SK-N-SH (cell line): ENCODE measurements at regions not wholly inside any gene's neighbourhood (a gene's known extent, or its start where the extent isn't known, plus 50 kb on each side); places are given as distances from the start of the nearest gene placed in this dataset.

ENCODE experiments used
- CTCF ChIA-PET: fragments of 300-600, 350-600 bp; formaldehyde crosslinking; extraction: SDS; loops from one replicate; lab custom pipeline; 2021; lab: Yijun Ruan, JAX
- POLR2A ChIA-PET: fragments of 350-600 bp; sonication (Branson Sonifier 250); formaldehyde crosslinking; extraction: SDS; loops from one replicate; lab custom pipeline; 2020; ENCODE audit warnings: antibody characterized with exemption, inconsistent platforms; lab: Yijun Ruan, JAX
- DNase-seq: peaks from one replicate; pipeline ENCODE4 v3.0.0; 2012
- H2AFZ ChIP-seq: fragments of 200-600 bp; sonication (generic); 2 replicates; pipeline ENCODE4 v1.8.1; 2016; ENCODE audit warnings: antibody characterized with exemption, mild to moderate bottlenecking, low read depth
- H3F3A ChIP-seq: fragments of 200-600 bp; sonication (generic); replicated peaks from 2 replicates; pipeline ENCODE3; 2016; ENCODE audit warnings: antibody characterized with exemption, mild to moderate bottlenecking; ENCODE audit not compliant: insufficient read depth
- H3K27ac ChIP-seq, 2 experiments: fragments of 200-500 bp in 1 of 2; fragments of 200-600 bp in 1 of 2; sonication (Bioruptor generic) in 1 of 2; sonication (generic), shearing (Covaris generic) in 1 of 2; 2 replicates each; pipeline versions ENCODE4 v1.5.1 to v1.6.1; 2014 to 2016; ENCODE audit warnings: low read depth in 2 of 2, inconsistent platforms in 1 of 2, low read length in 1 of 2, mild to moderate bottlenecking in 1 of 2, mixed read lengths in 1 of 2
- H3K27me3 ChIP-seq: fragments of 200-600 bp; sonication (generic), shearing (Covaris generic); 2 replicates; pipeline ENCODE4 v1.6.1; 2016; ENCODE audit warnings: mixed run types; ENCODE audit not compliant: insufficient read depth
- H3K36me3 ChIP-seq, 2 experiments: fragments of 200-500 bp in 1 of 2; fragments of 200-600 bp in 1 of 2; sonication (Bioruptor generic) in 1 of 2; sonication (generic) in 1 of 2; replicated peaks in 1 of 2; 2 replicates each; pipeline versions ENCODE3 to v1.5.1; 2014 to 2016; ENCODE audit warnings: low read length in 1 of 2, mild to moderate bottlenecking in 1 of 2; ENCODE audit not compliant: insufficient read depth in 2 of 2, control insufficient read depth in 1 of 2
- H3K4me1 ChIP-seq, 2 experiments: fragments of 200-500 bp in 1 of 2; fragments of 200-600 bp in 1 of 2; sonication (Bioruptor generic) in 1 of 2; sonication (generic), shearing (Covaris generic) in 1 of 2; 2 replicates each; pipeline versions ENCODE4 v1.5.1 to v1.6.1; 2014 to 2016; ENCODE audit warnings: low read depth in 1 of 2, low read length in 1 of 2, mixed run types in 1 of 2; ENCODE audit not compliant: insufficient read depth in 2 of 2, control insufficient read depth in 1 of 2
- H3K4me2 ChIP-seq: fragments of 200-600 bp; sonication (generic), shearing (Covaris generic); 2 replicates; pipeline ENCODE4 v1.6.1; 2017; ENCODE audit warnings: mixed run types
- H3K4me3 ChIP-seq, 2 experiments: fragments of 200-500 bp in 1 of 2; fragments of 200-600 bp in 1 of 2; sonication (Bioruptor generic) in 1 of 2; sonication (generic), shearing (Covaris generic) in 1 of 2; 2 replicates each; pipeline versions ENCODE4 v1.5.1 to v1.8.1; 2014 to 2016; ENCODE audit warnings: low read depth in 2 of 2, inconsistent platforms in 1 of 2, low read length in 1 of 2, mild to moderate bottlenecking in 1 of 2, mixed read lengths in 1 of 2, moderate library complexity in 1 of 2
- H3K79me2 ChIP-seq: fragments of 200-600 bp; sonication (generic); 2 replicates; pipeline ENCODE4 v1.8.1; 2017; ENCODE audit warnings: mild to moderate bottlenecking; ENCODE audit not compliant: insufficient read depth
- H3K9ac ChIP-seq: fragments of 200-600 bp; sonication (generic); 2 replicates; pipeline ENCODE4 v1.6.1; 2017; ENCODE audit warnings: mixed run types
- H3K9me2 ChIP-seq: fragments of 200-600 bp; sonication (generic); 2 replicates; pipeline ENCODE4 v1.6.1; 2017; ENCODE audit warnings: mixed run types
- H3K9me3 ChIP-seq: fragments of 200-600 bp; sonication (generic); 2 replicates; pipeline ENCODE4 v1.6.1; 2017; ENCODE audit warnings: mixed run types, mild to moderate bottlenecking, moderate library complexity
- H4K20me1 ChIP-seq: fragments of 200-600 bp; sonication (generic); 2 replicates; pipeline ENCODE4 v1.6.1; 2017; ENCODE audit warnings: mild to moderate bottlenecking, mixed run types; ENCODE audit not compliant: insufficient read depth
- ELF1 ChIP-seq: IDR thresholded peaks from 2 replicates; pipeline ENCODE4 v1.4.0; 2012
- EP300 ChIP-seq, 2 experiments: IDR thresholded peaks; 2 replicates each; pipeline versions ENCODE4 v1.4.0 to v1.6.1; 2012; ENCODE audit warnings: borderline replicate concordance in 1 of 2, low read depth in 1 of 2, low read length in 1 of 2
- FOSL2 ChIP-seq: IDR thresholded peaks from 2 replicates; pipeline ENCODE4 v1.4.0; 2012; ENCODE audit warnings: low read depth, mild to moderate bottlenecking, moderate library complexity, borderline replicate concordance
- GATA2 ChIP-seq: sonication (generic); formaldehyde crosslinking; IDR thresholded peaks from 2 replicates; pipeline ENCODE4 v1.5.0; 2020; ENCODE audit warnings: mild to moderate bottlenecking, missing genetic modification reagents
- JUND ChIP-seq: IDR thresholded peaks from 2 replicates; pipeline ENCODE4 v1.4.0; 2012
- MEF2A ChIP-seq: IDR thresholded peaks from 2 replicates; pipeline ENCODE4 v1.4.0; 2012; ENCODE audit warnings: low read depth, borderline replicate concordance
- NFIC ChIP-seq: IDR thresholded peaks from 2 replicates; pipeline ENCODE4 v1.4.0; 2012; ENCODE audit warnings: borderline replicate concordance
- NRF1 ChIP-seq: IDR thresholded peaks from 2 replicates; pipeline ENCODE4 v1.6.1; 2012; ENCODE audit warnings: low read depth, mild to moderate bottlenecking, low read length
- RAD21 ChIP-seq: IDR thresholded peaks from 2 replicates; pipeline ENCODE4 v1.6.1; 2012; ENCODE audit warnings: mild to moderate bottlenecking, low read length
- RFX5 ChIP-seq: IDR thresholded peaks from 2 replicates; pipeline ENCODE4 v1.6.1; 2012; ENCODE audit warnings: mild to moderate bottlenecking, improper control_type of control experiment, low read length
- RXRA ChIP-seq: IDR thresholded peaks from 2 replicates; pipeline ENCODE4 v1.4.0; 2012; ENCODE audit warnings: low read depth, mild to moderate bottlenecking, borderline replicate concordance
- SIN3A ChIP-seq: IDR thresholded peaks from 2 replicates; pipeline ENCODE4 v1.6.1; 2012; ENCODE audit warnings: low read depth, mild to moderate bottlenecking, low read length, moderate library complexity, borderline replicate concordance
- TEAD4 ChIP-seq: IDR thresholded peaks from 2 replicates; pipeline ENCODE4 v1.4.0; 2012; ENCODE audit warnings: mild to moderate bottlenecking, borderline replicate concordance; ENCODE audit not compliant: insufficient read depth
- whole genome bisulfite sequencing: methylation state at CpG from one replicate; pipeline ENCODE4 v1.1.6; 2017; ENCODE audit warnings: low lambda C conversion rate; 5-methylcytosine and 5-hydroxymethylcytosine counted together
- TF ChIP-seq, protein P1 (sequence below): IDR thresholded peaks from 2 replicates; pipeline ENCODE4 v1.6.1; 2012; ENCODE audit warnings: mild to moderate bottlenecking, low read depth, low read length, moderate library complexity
- TF ChIP-seq, protein P2 (sequence below): IDR thresholded peaks from 2 replicates; pipeline ENCODE4 v1.4.0; 2012; ENCODE audit warnings: low read depth, borderline replicate concordance
- TF ChIP-seq, protein P3 (sequence below): IDR thresholded peaks from 2 replicates; pipeline ENCODE4 v1.4.0; 2012; ENCODE audit warnings: low read depth, borderline replicate concordance
- TF ChIP-seq, protein P4 (sequence below): fragments of 150-350 bp; IDR thresholded peaks from 2 replicates; pipeline ENCODE4 v1.6.1; 2016; ENCODE audit warnings: mild to moderate bottlenecking, low read depth, low read length

DNA sequence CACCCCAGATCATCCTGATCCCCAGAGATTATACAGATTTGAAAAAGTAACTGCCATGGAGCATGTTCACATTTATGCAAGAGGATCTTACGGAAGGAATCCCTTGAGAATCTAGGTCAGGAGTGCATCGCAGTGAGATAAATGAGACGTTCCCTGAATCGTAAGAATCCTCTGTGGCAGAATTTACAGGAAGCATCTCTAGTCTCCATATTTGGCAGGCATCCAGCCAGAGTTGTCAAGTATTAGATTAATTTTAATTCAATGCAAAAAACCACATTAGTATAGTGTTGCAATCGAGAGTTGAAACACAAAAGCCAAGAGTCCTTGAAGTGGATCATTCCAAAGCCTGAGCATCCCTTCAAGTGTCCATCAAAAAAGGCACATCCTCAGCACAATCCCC is 100.8 kb downstream of the RRAGC start (continued):
- TF ChIP-seq, protein P1, sequence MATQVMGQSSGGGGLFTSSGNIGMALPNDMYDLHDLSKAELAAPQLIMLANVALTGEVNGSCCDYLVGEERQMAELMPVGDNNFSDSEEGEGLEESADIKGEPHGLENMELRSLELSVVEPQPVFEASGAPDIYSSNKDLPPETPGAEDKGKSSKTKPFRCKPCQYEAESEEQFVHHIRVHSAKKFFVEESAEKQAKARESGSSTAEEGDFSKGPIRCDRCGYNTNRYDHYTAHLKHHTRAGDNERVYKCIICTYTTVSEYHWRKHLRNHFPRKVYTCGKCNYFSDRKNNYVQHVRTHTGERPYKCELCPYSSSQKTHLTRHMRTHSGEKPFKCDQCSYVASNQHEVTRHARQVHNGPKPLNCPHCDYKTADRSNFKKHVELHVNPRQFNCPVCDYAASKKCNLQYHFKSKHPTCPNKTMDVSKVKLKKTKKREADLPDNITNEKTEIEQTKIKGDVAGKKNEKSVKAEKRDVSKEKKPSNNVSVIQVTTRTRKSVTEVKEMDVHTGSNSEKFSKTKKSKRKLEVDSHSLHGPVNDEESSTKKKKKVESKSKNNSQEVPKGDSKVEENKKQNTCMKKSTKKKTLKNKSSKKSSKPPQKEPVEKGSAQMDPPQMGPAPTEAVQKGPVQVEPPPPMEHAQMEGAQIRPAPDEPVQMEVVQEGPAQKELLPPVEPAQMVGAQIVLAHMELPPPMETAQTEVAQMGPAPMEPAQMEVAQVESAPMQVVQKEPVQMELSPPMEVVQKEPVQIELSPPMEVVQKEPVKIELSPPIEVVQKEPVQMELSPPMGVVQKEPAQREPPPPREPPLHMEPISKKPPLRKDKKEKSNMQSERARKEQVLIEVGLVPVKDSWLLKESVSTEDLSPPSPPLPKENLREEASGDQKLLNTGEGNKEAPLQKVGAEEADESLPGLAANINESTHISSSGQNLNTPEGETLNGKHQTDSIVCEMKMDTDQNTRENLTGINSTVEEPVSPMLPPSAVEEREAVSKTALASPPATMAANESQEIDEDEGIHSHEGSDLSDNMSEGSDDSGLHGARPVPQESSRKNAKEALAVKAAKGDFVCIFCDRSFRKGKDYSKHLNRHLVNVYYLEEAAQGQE = no peak
- TF ChIP-seq JUND = no peak
- TF ChIP-seq RXRA = no peak
- no peak for TF ChIP-seq EP300 (IDR thresholded peaks at IDR 0.05; ENCODE audit: borderline replicate concordance in 1 of 2, low read depth in 1 of 2, low read length in 1 of 2)
- TF ChIP-seq NRF1 = no peak
- TF ChIP-seq, protein P2, sequence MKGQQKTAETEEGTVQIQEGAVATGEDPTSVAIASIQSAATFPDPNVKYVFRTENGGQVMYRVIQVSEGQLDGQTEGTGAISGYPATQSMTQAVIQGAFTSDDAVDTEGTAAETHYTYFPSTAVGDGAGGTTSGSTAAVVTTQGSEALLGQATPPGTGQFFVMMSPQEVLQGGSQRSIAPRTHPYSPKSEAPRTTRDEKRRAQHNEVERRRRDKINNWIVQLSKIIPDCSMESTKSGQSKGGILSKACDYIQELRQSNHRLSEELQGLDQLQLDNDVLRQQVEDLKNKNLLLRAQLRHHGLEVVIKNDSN = no peak
- no peak for TF ChIP-seq NFIC
- no peak for TF ChIP-seq TEAD4
- no peak for TF ChIP-seq ELF1

DNA sequence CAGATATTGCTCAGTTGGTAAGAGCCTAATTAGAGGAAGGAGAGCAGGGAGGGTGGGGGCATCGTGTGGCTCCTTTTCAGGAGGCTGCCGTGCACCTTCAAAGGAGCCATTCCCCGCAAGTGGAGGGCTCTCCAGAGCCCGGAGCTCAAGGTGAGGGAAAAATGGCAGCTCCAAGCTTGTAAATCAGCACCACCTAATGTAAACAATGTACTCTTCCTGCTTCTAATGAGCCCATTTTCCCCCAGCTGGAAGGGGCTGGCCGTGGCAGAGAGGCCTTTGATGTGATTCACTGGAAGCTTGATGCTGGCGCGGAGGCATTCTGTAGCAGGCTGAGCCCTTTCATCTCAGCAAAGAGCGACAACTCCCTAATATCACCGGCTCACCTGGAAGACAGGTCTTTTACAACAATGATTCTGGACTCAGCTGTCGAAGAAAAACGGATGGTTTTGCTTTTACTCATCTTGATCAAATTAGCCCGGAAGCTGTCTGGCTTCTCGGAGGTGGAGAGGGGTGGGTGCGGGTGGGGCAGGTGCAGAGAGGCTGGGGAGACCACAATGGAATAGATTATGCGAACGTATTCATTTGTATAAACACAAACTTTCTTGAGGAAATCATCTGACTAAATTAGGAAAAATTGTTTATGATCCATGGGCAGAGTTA is 112.5 kb downstream of the RRAGC start:
- Histone ChIP-seq H2AFZ (no peak overlapping the region), H3K36me3 (no peaks in the 10 kb centered on the region), H3K9ac (no peak overlapping the region), H3K9me3 (no peaks in the 10 kb centered on the region), H3K27ac (no peak overlapping the region), H3K27me3 (no peaks in the 10 kb centered on the region), H3K4me3 (no peak overlapping the region), H4K20me1 (no peaks in the 10 kb centered on the region), H3F3A (no peaks in the 10 kb centered on the region), H3K9me2 (no peaks in the 10 kb centered on the region), H3K4me2 (no peak overlapping the region), H3K4me1 (no peaks in the 10 kb centered on the region), H3K79me2 (no peaks in the 10 kb centered on the region)
- CTCF ChIA-PET = no interaction called here
- 14% methylated on average over 14 of the region's 16 CpGs for WGBS
- DNase-seq = no peak
- TF ChIP-seq ELF1 (no peak), RXRA (no peak), RFX5 (no peak), GATA2 (CRISPR knock-in tag) (no peak), SIN3A (no peak), MEF2A (no peak), JUND (no peak), FOSL2 (no peak), RAD21 (no peak)
- TF ChIP-seq, protein P2 = no peak
- TF ChIP-seq, protein P3, sequence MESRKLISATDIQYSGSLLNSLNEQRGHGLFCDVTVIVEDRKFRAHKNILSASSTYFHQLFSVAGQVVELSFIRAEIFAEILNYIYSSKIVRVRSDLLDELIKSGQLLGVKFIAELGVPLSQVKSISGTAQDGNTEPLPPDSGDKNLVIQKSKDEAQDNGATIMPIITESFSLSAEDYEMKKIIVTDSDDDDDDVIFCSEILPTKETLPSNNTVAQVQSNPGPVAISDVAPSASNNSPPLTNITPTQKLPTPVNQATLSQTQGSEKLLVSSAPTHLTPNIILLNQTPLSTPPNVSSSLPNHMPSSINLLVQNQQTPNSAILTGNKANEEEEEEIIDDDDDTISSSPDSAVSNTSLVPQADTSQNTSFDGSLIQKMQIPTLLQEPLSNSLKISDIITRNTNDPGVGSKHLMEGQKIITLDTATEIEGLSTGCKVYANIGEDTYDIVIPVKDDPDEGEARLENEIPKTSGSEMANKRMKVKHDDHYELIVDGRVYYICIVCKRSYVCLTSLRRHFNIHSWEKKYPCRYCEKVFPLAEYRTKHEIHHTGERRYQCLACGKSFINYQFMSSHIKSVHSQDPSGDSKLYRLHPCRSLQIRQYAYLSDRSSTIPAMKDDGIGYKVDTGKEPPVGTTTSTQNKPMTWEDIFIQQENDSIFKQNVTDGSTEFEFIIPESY = no peak
- TF ChIP-seq, protein P4, sequence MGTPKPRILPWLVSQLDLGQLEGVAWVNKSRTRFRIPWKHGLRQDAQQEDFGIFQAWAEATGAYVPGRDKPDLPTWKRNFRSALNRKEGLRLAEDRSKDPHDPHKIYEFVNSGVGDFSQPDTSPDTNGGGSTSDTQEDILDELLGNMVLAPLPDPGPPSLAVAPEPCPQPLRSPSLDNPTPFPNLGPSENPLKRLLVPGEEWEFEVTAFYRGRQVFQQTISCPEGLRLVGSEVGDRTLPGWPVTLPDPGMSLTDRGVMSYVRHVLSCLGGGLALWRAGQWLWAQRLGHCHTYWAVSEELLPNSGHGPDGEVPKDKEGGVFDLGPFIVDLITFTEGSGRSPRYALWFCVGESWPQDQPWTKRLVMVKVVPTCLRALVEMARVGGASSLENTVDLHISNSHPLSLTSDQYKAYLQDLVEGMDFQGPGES = no peak
- POLR2A ChIA-PET = no interaction called here
